ENCODE measurements at regions not wholly inside any gene's neighbourhood (a gene's known extent, or its start where the extent isn't known, plus 50 kb on each side); places are given as distances from the start of the nearest gene placed in this dataset.

- H3K9me3 Mint-ChIP-seq (ENCODE audit: low read depth): no peaks in the 10 kb centered on the region
- no peak overlapping the region for H3K27ac Mint-ChIP-seq (ENCODE audit: unreplicated experiment)
- TF ChIP-seq CTCF (IDR thresholded peaks at IDR 0.05): no peak
- no peak for DNase-seq (ENCODE audit: low spot score)
- H3K4me1 Mint-ChIP-seq (ENCODE audit: low read depth): no peaks in the 10 kb centered on the region
- no peak overlapping the region for H3K4me3 Mint-ChIP-seq (ENCODE audit: unreplicated experiment)
- H3K27me3 Mint-ChIP-seq (ENCODE audit: low read depth): peaks cover 15% of the 10 kb centered on the region
- no peaks in the 10 kb centered on the region for H3K36me3 Mint-ChIP-seq (ENCODE audit: low read depth)
Observed at GRCh38 chr11:90364527-90364926, 141.7 kb upstream of the CHORDC1 start.

GRCh38 chr11:90363739-90364138 lies 140.9 kb upstream of the CHORDC1 start:
- H3K9me3 Mint-ChIP-seq (ENCODE audit: low read depth): no peaks in the 10 kb centered on the region
- H3K4me3 Mint-ChIP-seq (ENCODE audit: unreplicated experiment): no peak overlapping the region
- DNase-seq (ENCODE audit: low spot score): no peak
- H3K36me3 Mint-ChIP-seq (ENCODE audit: low read depth): no peaks in the 10 kb centered on the region
- TF ChIP-seq CTCF (IDR thresholded peaks at IDR 0.05): no peak
- H3K27me3 Mint-ChIP-seq (ENCODE audit: low read depth): peaks cover 15% of the 10 kb centered on the region
- no peaks in the 10 kb centered on the region for H3K4me1 Mint-ChIP-seq (ENCODE audit: low read depth)
- no peak overlapping the region for H3K27ac Mint-ChIP-seq (ENCODE audit: unreplicated experiment)

GRCh38 chr11:90355200-90355599 lies 132.4 kb upstream of the CHORDC1 start:
- DNase-seq (ENCODE audit: low spot score): no peak
- H3K27me3 Mint-ChIP-seq (ENCODE audit: low read depth): peaks cover 11% of the 10 kb centered on the region
- H3K36me3 Mint-ChIP-seq (ENCODE audit: low read depth): no peaks in the 10 kb centered on the region
- H3K27ac Mint-ChIP-seq (ENCODE audit: unreplicated experiment): no peak overlapping the region
- no peaks in the 10 kb centered on the region for H3K9me3 Mint-ChIP-seq (ENCODE audit: low read depth)
- no peak overlapping the region for H3K4me3 Mint-ChIP-seq (ENCODE audit: unreplicated experiment)
- TF ChIP-seq CTCF (IDR thresholded peaks at IDR 0.05): no peak
- H3K4me1 Mint-ChIP-seq (ENCODE audit: low read depth): no peaks in the 10 kb centered on the region

GRCh38 chr11:90349731-90350130 lies 126.9 kb upstream of the CHORDC1 start:
- Mint-ChIP-seq H3K4me3 (ENCODE audit: unreplicated experiment) (no peak overlapping the region), H3K27me3 (ENCODE audit: low read depth) (peaks cover 19% of the 10 kb centered on the region), H3K9me3 (ENCODE audit: low read depth) (no peaks in the 10 kb centered on the region), H3K27ac (ENCODE audit: unreplicated experiment) (no peak overlapping the region), H3K36me3 (ENCODE audit: low read depth) (no peaks in the 10 kb centered on the region), H3K4me1 (ENCODE audit: low read depth) (no peaks in the 10 kb centered on the region)
- no peak for DNase-seq (ENCODE audit: low spot score)
- no peak for TF ChIP-seq CTCF (IDR thresholded peaks at IDR 0.05)

- Mint-ChIP-seq H3K4me1 (ENCODE audit: low read depth) (no peaks in the 10 kb centered on the region), H3K36me3 (ENCODE audit: low read depth) (no peaks in the 10 kb centered on the region)
- DNase-seq (ENCODE audit: low spot score): no peak
Observed at GRCh38 chr11:90344546-90344945, 121.7 kb upstream of the CHORDC1 start.

More at GRCh38 chr11:90344546-90344945, 121.7 kb upstream of the CHORDC1 start:
- Mint-ChIP-seq H3K27ac (ENCODE audit: unreplicated experiment) (no peak overlapping the region), H3K27me3 (ENCODE audit: low read depth) (peaks cover 10% of the 10 kb centered on the region), H3K9me3 (ENCODE audit: low read depth) (no peaks in the 10 kb centered on the region), H3K4me3 (ENCODE audit: unreplicated experiment) (no peak overlapping the region)
- no peak for TF ChIP-seq CTCF (IDR thresholded peaks at IDR 0.05)

Data from chondrocyte (in vitro differentiated cells).